GM23338 (cell line): ENCODE measurements at regions not wholly inside any gene's neighbourhood (a gene's known extent, or its start where the extent isn't known, plus 50 kb on each side); places are given as distances from the start of the nearest gene placed in this dataset.

Experiments
- ATAC-seq: fragments of 200-7000 bp; cut with Tn5 transposase; 3 replicates; pipeline ENCODE4 v1.9.1; 2020
- DNase-seq: peaks from one replicate; pipeline ENCODE4 v3.0.0-alpha.2; 2015; ENCODE audit warnings: low spot score
- H2AFZ ChIP-seq: fragments of 200-600 bp; sonication (generic); 2 replicates; pipeline ENCODE4 v1.8.0; 2016; ENCODE audit warnings: antibody characterized with exemption, mild to moderate bottlenecking, moderate library complexity
- H3F3A ChIP-seq: fragments of 200-600 bp; sonication (generic); replicated peaks from 2 replicates; pipeline ENCODE4 v1.8.0; 2017; ENCODE audit warnings: antibody characterized with exemption, mixed run types, low read depth
- H3K27ac ChIP-seq: fragments of 200-600 bp; sonication (generic); 2 replicates; pipeline ENCODE4 v1.6.1; 2016; ENCODE audit warnings: low read depth
- H3K27me3 ChIP-seq: fragments of 200-600 bp; sonication (generic); 2 replicates; pipeline ENCODE4 v1.8.0; 2016; ENCODE audit warnings: mild to moderate bottlenecking, mixed run types, moderate library complexity; ENCODE audit not compliant: insufficient read depth
- H3K36me3 ChIP-seq: fragments of 200-600 bp; sonication (generic); 2 replicates; pipeline ENCODE4 v1.8.0; 2016; ENCODE audit warnings: mild to moderate bottlenecking; ENCODE audit not compliant: insufficient read depth
- H3K4me1 ChIP-seq: fragments of 200-600 bp; sonication (generic); 2 replicates; pipeline ENCODE4 v1.8.0; 2016; ENCODE audit warnings: mild to moderate bottlenecking, moderate library complexity; ENCODE audit not compliant: insufficient read depth
- H3K4me2 ChIP-seq: fragments of 200-600 bp; sonication (generic); 2 replicates; pipeline ENCODE4 v1.7.1; 2017; ENCODE audit warnings: mixed run types
- H3K4me3 ChIP-seq: fragments of 200-600 bp; sonication (generic); 2 replicates; pipeline ENCODE4 v1.6.1; 2016; ENCODE audit warnings: mixed run types
- H3K79me2 ChIP-seq: fragments of 200-600 bp; sonication (generic); replicated peaks from 2 replicates; pipeline ENCODE4 v1.8.0; 2017; ENCODE audit warnings: mild to moderate bottlenecking; ENCODE audit not compliant: insufficient read depth
- H3K9me2 ChIP-seq: fragments of 200-600 bp; sonication (generic); 2 replicates; pipeline ENCODE4 v1.8.0; 2017; ENCODE audit not compliant: insufficient read depth
- H4K20me1 ChIP-seq: fragments of 200-600 bp; sonication (generic); replicated peaks from 2 replicates; pipeline ENCODE4 v1.8.0; 2017; ENCODE audit warnings: mild to moderate bottlenecking; ENCODE audit not compliant: insufficient read depth
- H3K27ac Mint-ChIP-seq: 2 replicates; pipeline ENCODE4 v1.8.0; 2020; ENCODE audit warnings: inconsistent platforms, mild to moderate bottlenecking, moderate library complexity, mixed read lengths
- H3K27me3 Mint-ChIP-seq: 3 replicates; pipeline ENCODE4 v1.8.0; 2022; ENCODE audit warnings: low read depth, mild to moderate bottlenecking, moderate library complexity, mixed read lengths, inconsistent platforms; ENCODE audit not compliant: insufficient read depth, poor library complexity
- H3K36me3 Mint-ChIP-seq: 3 replicates; pipeline ENCODE4 v1.8.0; 2021; ENCODE audit warnings: low read depth, mild to moderate bottlenecking, inconsistent platforms, moderate library complexity, mixed read lengths
- H3K4me1 Mint-ChIP-seq: 3 replicates; pipeline ENCODE4 v1.8.0; 2020; ENCODE audit warnings: mild to moderate bottlenecking, inconsistent platforms, mixed read lengths
- H3K4me3 Mint-ChIP-seq: 3 replicates; pipeline ENCODE4 v1.8.0; 2021; ENCODE audit warnings: moderate library complexity, mild to moderate bottlenecking, inconsistent platforms, mixed read lengths
- H3K9me3 Mint-ChIP-seq: 3 replicates; pipeline ENCODE4 v1.8.0; 2020; ENCODE audit warnings: moderate library complexity, mild to moderate bottlenecking, inconsistent platforms, mixed read lengths
- CREB1 ChIP-seq: fragments of 250-450 bp; sonication (Bioruptor Pico); IDR thresholded peaks from 2 replicates; pipeline ENCODE4 v1.5.0; 2020; ENCODE audit warnings: low read depth, mild to moderate bottlenecking, moderate library complexity
- CTCF ChIP-seq, 2 experiments: fragments of 200-600 bp in 1 of 2; sonication (generic) in 1 of 2; conservative IDR thresholded peaks; 2 replicates each; pipeline versions ENCODE4 v1.5.1 to v1.6.1; 2016 to 2017; ENCODE audit warnings: antibody characterized with exemption in 2 of 2, low read depth in 2 of 2, mild to moderate bottlenecking in 2 of 2, moderate library complexity in 1 of 2
- ETS1 ChIP-seq: IDR thresholded peaks from 2 replicates; pipeline ENCODE4 v1.6.1; 2016; ENCODE audit warnings: antibody characterized with exemption
- EZH2 ChIP-seq: fragments of 200-600 bp; sonication (generic); IDR thresholded peaks from one replicate; pipeline ENCODE4 v1.8.0; 2017; ENCODE audit warnings: antibody characterized with exemption, mild to moderate bottlenecking, low read depth; ENCODE audit not compliant: unreplicated experiment
- EZH2phosphoT487 ChIP-seq: fragments of 200-600 bp; sonication (generic); IDR thresholded peaks from one replicate; pipeline ENCODE4 v1.8.1; 2018; ENCODE audit warnings: antibody characterized with exemption; ENCODE audit not compliant: unreplicated experiment
- POLR2AphosphoS5 ChIP-seq: IDR thresholded peaks from 2 replicates; pipeline ENCODE4 v1.6.1; 2016; ENCODE audit warnings: antibody characterized with exemption, low read depth
- REST ChIP-seq: IDR thresholded peaks from one replicate; pipeline ENCODE4 v1.6.1; 2018; ENCODE audit warnings: antibody characterized with exemption; ENCODE audit not compliant: unreplicated experiment
- STAT1 ChIP-seq: IDR thresholded peaks from one replicate; pipeline ENCODE4 v1.6.1; 2016; ENCODE audit warnings: antibody characterized with exemption; ENCODE audit not compliant: unreplicated experiment
- ZNF114 ChIP-seq: fragments of 250-450 bp; sonication (Bioruptor Pico); IDR thresholded peaks from 2 replicates; pipeline ENCODE4 v1.5.0; 2020; ENCODE audit warnings: mild to moderate bottlenecking, moderate library complexity
- ZNF331 ChIP-seq: fragments of 250-450 bp; sonication (Bioruptor Pico); IDR thresholded peaks from 2 replicates; pipeline ENCODE4 v1.5.0; 2020; ENCODE audit warnings: low read depth, mild to moderate bottlenecking, moderate library complexity

GRCh38 chr18:43486462-43486861, 209.2 kb upstream of the SYT4 start (continued):
- TF ChIP-seq ZNF114 (CRISPR knock-in tag) (no peak), ZNF331 (CRISPR knock-in tag) (no peak), CTCF (conservative IDR thresholded peaks at IDR 0.05; ENCODE audit: low read depth in 2 of 2) (no peak), POLR2AphosphoS5 (no peak), ETS1 (no peak)

GRCh38 chr18:43501099-43501498, 223.8 kb upstream of the SYT4 start:
- peaks cover 34% of the 10 kb centered on the region for H3K9me3 Mint-ChIP-seq
- no peak for ATAC-seq
- TF ChIP-seq ZNF114 (CRISPR knock-in tag) = no peak
- no peak for TF ChIP-seq CREB1
- no peak for TF ChIP-seq ETS1
- no peak for TF ChIP-seq EZH2
- no peak for TF ChIP-seq ZNF331 (CRISPR knock-in tag)
- TF ChIP-seq CTCF (conservative IDR thresholded peaks at IDR 0.05; ENCODE audit: low read depth in 2 of 2) = no peak
- no peak for TF ChIP-seq STAT1
- TF ChIP-seq REST = no peak
- no peak for TF ChIP-seq EZH2phosphoT487

More at GRCh38 chr18:43501099-43501498, 223.8 kb upstream of the SYT4 start:
- Histone ChIP-seq H3K4me3 (no peak overlapping the region), H3F3A (no peaks in the 10 kb centered on the region), H3K4me1 (no peaks in the 10 kb centered on the region), H3K4me2 (no peak overlapping the region), H3K27ac (no peak overlapping the region), H2AFZ (no peak overlapping the region), H4K20me1 (no peaks in the 10 kb centered on the region), H3K27me3 (no peaks in the 10 kb centered on the region), H3K36me3 (no peaks in the 10 kb centered on the region), H3K79me2 (no peaks in the 10 kb centered on the region), H3K9me2 (0 out of 2 replicates have a peak, but pooled peaks cover 8% of the 10 kb centered on the region)
- H3K4me1 Mint-ChIP-seq = no peaks in the 10 kb centered on the region
- H3K27ac Mint-ChIP-seq = no peak overlapping the region
- peaks cover 4% of the 10 kb centered on the region; the same call in 2 of the 3 replicates for H3K36me3 Mint-ChIP-seq
- no peak for DNase-seq
- H3K4me3 Mint-ChIP-seq = no peak overlapping the region
- peaks cover 1% of the 10 kb centered on the region for H3K27me3 Mint-ChIP-seq
